NCI-H510A (cell line): ENCODE measurements at regions not wholly inside any gene's neighbourhood (a gene's known extent, or its start where the extent isn't known, plus 50 kb on each side); places are given as distances from the start of the nearest gene placed in this dataset.
"Not testable (repeated sequence)": the region's sequence is repeated elsewhere in the genome, so short reads cannot be mapped to it uniquely, and the experiment has no call there.

Source experiments
- DNase-seq: peaks from one replicate; lab custom pipeline; 2025; lab: John Stamatoyannopoulos, UW

GRCh38 chr15:62270216-62270921 lies 105.3 kb upstream of the C2CD4B start:
- no peak for DNase-seq

- no peak for DNase-seq
Observed at GRCh38 chr15:62272290-62272689, 107.2 kb upstream of the C2CD4B start.

- DNase-seq = no peak
Observed at GRCh38 chr15:62275831-62276230, 110.7 kb upstream of the C2CD4B start.

- DNase-seq = no peak
Observed at GRCh38 chr15:62277816-62278394, 112.8 kb upstream of the C2CD4B start.

GRCh38 chr15:62278534-62278933 lies 113.4 kb upstream of the C2CD4B start:
- DNase-seq = no peak

GRCh38 chr15:62279041-62279440 lies 114.0 kb upstream of the C2CD4B start:
- DNase-seq = no peak

GRCh38 chr15:62280625-62281024 lies 115.5 kb upstream of the C2CD4B start:
- no peak for DNase-seq

GRCh38 chr15:62281801-62282200 lies 116.7 kb upstream of the C2CD4B start:
- DNase-seq = not testable (repeated sequence)

GRCh38 chr15:62287066-62287857 lies 122.2 kb upstream of the C2CD4B start:
- no peak for DNase-seq

GRCh38 chr15:62288361-62289017 lies 123.4 kb upstream of the C2CD4B start:
- DNase-seq = no peak

- DNase-seq = no peak
Observed at GRCh38 chr15:62291262-62291661, 126.2 kb upstream of the C2CD4B start.

- no peak for DNase-seq
Observed at GRCh38 chr15:62296756-62297507, 131.8 kb upstream of the C2CD4B start.

- no peak for DNase-seq
Observed at GRCh38 chr15:62297522-62297921, 132.4 kb upstream of the C2CD4B start.

- DNase-seq = no peak
Observed at GRCh38 chr15:62297933-62298332, 132.8 kb upstream of the C2CD4B start.

GRCh38 chr15:62298811-62299210 lies 133.7 kb upstream of the C2CD4B start:
- no peak for DNase-seq

GRCh38 chr15:62299541-62299940 lies 134.5 kb upstream of the C2CD4B start:
- DNase-seq = no peak

- DNase-seq = no peak
Observed at GRCh38 chr15:62301993-62302675, 137.0 kb upstream of the C2CD4B start.

- peak; percentile 79 for DNase-seq
Observed at GRCh38 chr15:62306851-62307504, 141.9 kb upstream of the C2CD4B start.

GRCh38 chr15:62307551-62307950 lies 142.5 kb upstream of the C2CD4B start:
- no peak for DNase-seq

- no peak for DNase-seq
Observed at GRCh38 chr15:62316413-62317060, 151.5 kb upstream of the C2CD4B start.
